ENCODE measurements at regions not wholly inside any gene's neighbourhood (a gene's known extent, or its start where the extent isn't known, plus 50 kb on each side); places are given as distances from the start of the nearest gene placed in this dataset.
"Not testable (repeated sequence)": the region's sequence is repeated elsewhere in the genome, so short reads cannot be mapped to it uniquely, and the experiment has no call there.

GRCh38 chr21:7743940-7744339 lies 2777.4 kb upstream of the TPTE start:
- H4K20me1 ChIP-seq (replicated peaks in 1 of 2; ENCODE audit: control insufficient read depth in 1 of 2, insufficient read depth in 2 of 2, low read length in 2 of 2); POLR2A ChIA-PET (ENCODE audit: partially characterized antibody); H4K5ac ChIP-seq (ENCODE audit: insufficient read length, low read depth, low read length); H2AFZ ChIP-seq (ENCODE audit: low read length); DNase-seq (ENCODE audit: low read depth in 1 of 2, low spot score in 2 of 2); CTCF ChIA-PET (ENCODE audit: partially characterized antibody); H3K27ac ChIP-seq (ENCODE audit: low read depth, low read length); H2BK20ac ChIP-seq (ENCODE audit: low read length); H3K27me3 ChIP-seq (replicated peaks in 1 of 4; ENCODE audit: control insufficient read depth in 3 of 4, extremely low read depth in 1 of 4, insufficient read depth in 3 of 4, low read length in 3 of 4); H3K4me1 ChIP-seq (replicated peaks in 1 of 4; ENCODE audit: control insufficient read depth in 3 of 4, insufficient read depth in 4 of 4, low read length in 3 of 4); H3K14ac ChIP-seq (ENCODE audit: insufficient read length); H2BK15ac ChIP-seq (ENCODE audit: low read length); H3K4me2 ChIP-seq (ENCODE audit: insufficient read depth in 1 of 2, low read depth in 2 of 2, low read length in 2 of 2); H3K4ac ChIP-seq (replicated peaks; ENCODE audit: insufficient read length, low read depth, low read length); H3K36me3 ChIP-seq (ENCODE audit: control insufficient read depth in 2 of 4, insufficient read depth in 4 of 4, low read length in 3 of 4); H3K4me3 ChIP-seq (ENCODE audit: extremely low read depth in 1 of 4, insufficient read depth in 2 of 4, low read depth in 3 of 4, low read length in 4 of 4); H3K18ac ChIP-seq (ENCODE audit: extremely low read depth, low read length); H3K56ac ChIP-seq (replicated peaks; ENCODE audit: insufficient read length, low read depth, low read length); H4K8ac ChIP-seq (ENCODE audit: extremely low read depth, insufficient read depth, low read length); H3K23me2 ChIP-seq (ENCODE audit: low read depth, low read length); FAIRE-seq; H2BK120ac ChIP-seq (replicated peaks; ENCODE audit: low read depth, low read length); H2BK5ac ChIP-seq (ENCODE audit: low read depth, low read length); H3K9me3 ChIP-seq (ENCODE audit: insufficient read depth in 2 of 2, low read depth in 1 of 2, low read length in 1 of 2); H2BK12ac ChIP-seq (ENCODE audit: low read depth, low read length); H3K79me2 ChIP-seq (ENCODE audit: control insufficient read depth in 1 of 2, insufficient read depth in 2 of 2, low read length in 2 of 2); H4K91ac ChIP-seq (replicated peaks; ENCODE audit: insufficient read length, low read length); H3K79me1 ChIP-seq (ENCODE audit: low read depth, low read length); H3K23ac ChIP-seq (ENCODE audit: insufficient read length); H3K9ac ChIP-seq (replicated peaks in 1 of 4; ENCODE audit: extremely low read depth in 1 of 4, low read depth in 3 of 4, low read length in 3 of 4); H2AK5ac ChIP-seq (ENCODE audit: low read depth, low read length): not testable (repeated sequence)
- WGBS, 2 experiments (ENCODE audit: extremely low coverage in 1 of 2, insufficient coverage in 1 of 2, insufficient read length in 1 of 2, insufficient replicate concordance in 2 of 2, low coverage in 1 of 2, low lambda C conversion rate in 2 of 2, missing lambda C conversion rate in 1 of 2): no CpG with 5 or more reads among the region's 8 CpGs

GRCh38 chr21:7744406-7745099 lies 2776.8 kb upstream of the TPTE start:
- H2BK20ac ChIP-seq (ENCODE audit: low read length); H3K14ac ChIP-seq (ENCODE audit: insufficient read length); H3K9ac ChIP-seq (replicated peaks in 1 of 4; ENCODE audit: extremely low read depth in 1 of 4, low read depth in 3 of 4, low read length in 3 of 4); H4K91ac ChIP-seq (replicated peaks; ENCODE audit: insufficient read length, low read length); H3K36me3 ChIP-seq (ENCODE audit: control insufficient read depth in 2 of 4, insufficient read depth in 4 of 4, low read length in 3 of 4); H3K79me2 ChIP-seq (ENCODE audit: control insufficient read depth in 1 of 2, insufficient read depth in 2 of 2, low read length in 2 of 2); H4K5ac ChIP-seq (ENCODE audit: insufficient read length, low read depth, low read length); H2BK12ac ChIP-seq (ENCODE audit: low read depth, low read length); H4K20me1 ChIP-seq (replicated peaks in 1 of 2; ENCODE audit: control insufficient read depth in 1 of 2, insufficient read depth in 2 of 2, low read length in 2 of 2); DNase-seq (ENCODE audit: low read depth in 1 of 2, low spot score in 2 of 2); H2AFZ ChIP-seq (ENCODE audit: low read length); H3K27me3 ChIP-seq (replicated peaks in 1 of 4; ENCODE audit: control insufficient read depth in 3 of 4, extremely low read depth in 1 of 4, insufficient read depth in 3 of 4, low read length in 3 of 4); POLR2A ChIA-PET (ENCODE audit: partially characterized antibody); H3K56ac ChIP-seq (replicated peaks; ENCODE audit: insufficient read length, low read depth, low read length); H3K18ac ChIP-seq (ENCODE audit: extremely low read depth, low read length); H3K27ac ChIP-seq (ENCODE audit: low read depth, low read length); H4K8ac ChIP-seq (ENCODE audit: extremely low read depth, insufficient read depth, low read length); H3K4me1 ChIP-seq (replicated peaks in 1 of 4; ENCODE audit: control insufficient read depth in 3 of 4, insufficient read depth in 4 of 4, low read length in 3 of 4); H3K4me2 ChIP-seq (ENCODE audit: insufficient read depth in 1 of 2, low read depth in 2 of 2, low read length in 2 of 2); H3K23ac ChIP-seq (ENCODE audit: insufficient read length); H3K4me3 ChIP-seq (ENCODE audit: extremely low read depth in 1 of 4, insufficient read depth in 2 of 4, low read depth in 3 of 4, low read length in 4 of 4); H3K79me1 ChIP-seq (ENCODE audit: low read depth, low read length); H2AK5ac ChIP-seq (ENCODE audit: low read depth, low read length); H2BK120ac ChIP-seq (replicated peaks; ENCODE audit: low read depth, low read length); H3K9me3 ChIP-seq (ENCODE audit: insufficient read depth in 2 of 2, low read depth in 1 of 2, low read length in 1 of 2); FAIRE-seq; CTCF ChIA-PET (ENCODE audit: partially characterized antibody); H3K4ac ChIP-seq (replicated peaks; ENCODE audit: insufficient read length, low read depth, low read length); H2BK15ac ChIP-seq (ENCODE audit: low read length); H3K23me2 ChIP-seq (ENCODE audit: low read depth, low read length); H2BK5ac ChIP-seq (ENCODE audit: low read depth, low read length): not testable (repeated sequence)
- WGBS, 2 experiments (ENCODE audit: extremely low coverage in 1 of 2, insufficient coverage in 1 of 2, insufficient read length in 1 of 2, insufficient replicate concordance in 2 of 2, low coverage in 1 of 2, low lambda C conversion rate in 2 of 2, missing lambda C conversion rate in 1 of 2): no CpG with 5 or more reads among the region's 49 CpGs
